Stimulated activated CD8-positive, alpha-beta memory T cell treated with anti-CD3 and anti-CD28 coated beads, Interleukin-7, amount 100 ng/mL, for 48 hours (primary cell): ENCODE measurements at regions not wholly inside any gene's neighbourhood (a gene's known extent, or its start where the extent isn't known, plus 50 kb on each side); places are given as distances from the start of the nearest gene placed in this dataset.
"Not testable (repeated sequence)": the region's sequence is repeated elsewhere in the genome, so short reads cannot be mapped to it uniquely, and the experiment has no call there.

Source experiments
- DNase-seq, 2 donors: peaks; one replicate each; pipeline ENCODE4 v3.0.0-alpha.2; 2020; ENCODE audit warnings: low read depth in 1 of 2; ENCODE audit errors: extremely low read depth in 1 of 2

- no peak for DNase-seq
Measured at GRCh38 chr21:18705971-18706370, 302.4 kb upstream of the TMPRSS15 start.

- DNase-seq: no peak
Measured at GRCh38 chr21:18711662-18712061, 308.1 kb upstream of the TMPRSS15 start.

GRCh38 chr21:18715606-18716005, 312.0 kb upstream of the TMPRSS15 start:
- no peak for DNase-seq

GRCh38 chr21:18716578-18717138, 313.1 kb upstream of the TMPRSS15 start:
- no peak for DNase-seq

- no peak for DNase-seq
Measured at GRCh38 chr21:18722193-18722592, 318.6 kb upstream of the TMPRSS15 start.

GRCh38 chr21:18723171-18723570, 319.6 kb upstream of the TMPRSS15 start:
- no peak for DNase-seq

- DNase-seq: no peak
Measured at GRCh38 chr21:18725653-18726052, 322.1 kb upstream of the TMPRSS15 start.

- no peak for DNase-seq
Measured at GRCh38 chr21:18741954-18742353, 338.4 kb upstream of the TMPRSS15 start.

GRCh38 chr21:18743531-18743930, 339.9 kb upstream of the TMPRSS15 start:
- no peak for DNase-seq

- no peak for DNase-seq
Measured at GRCh38 chr21:18744840-18745239, 341.3 kb upstream of the TMPRSS15 start.

- not testable (repeated sequence) for DNase-seq
Measured at GRCh38 chr21:18752894-18753293, 349.3 kb upstream of the TMPRSS15 start.

- not testable (repeated sequence) for DNase-seq
Measured at GRCh38 chr21:18756272-18756671, 352.7 kb upstream of the TMPRSS15 start.

GRCh38 chr21:18759267-18759666, 355.7 kb upstream of the TMPRSS15 start:
- DNase-seq: no peak

GRCh38 chr21:18759751-18760161, 356.2 kb upstream of the TMPRSS15 start:
- no peak for DNase-seq

- no peak for DNase-seq
Measured at GRCh38 chr21:18760247-18760646, 356.7 kb upstream of the TMPRSS15 start.

GRCh38 chr21:18764720-18765119, 361.1 kb upstream of the TMPRSS15 start:
- no peak for DNase-seq

- no peak for DNase-seq
Measured at GRCh38 chr21:18769599-18769998, 366.0 kb upstream of the TMPRSS15 start.

GRCh38 chr21:18771845-18772380, 368.3 kb upstream of the TMPRSS15 start:
- no peak for DNase-seq

- DNase-seq: no peak
Measured at GRCh38 chr21:18772404-18772803, 368.8 kb upstream of the TMPRSS15 start.

- DNase-seq: no peak
Measured at GRCh38 chr21:18772897-18773296, 369.3 kb upstream of the TMPRSS15 start.

- DNase-seq: no peak
Measured at GRCh38 chr21:18776936-18777335, 373.4 kb upstream of the TMPRSS15 start.

- no peak for DNase-seq
Measured at GRCh38 chr21:18782721-18783120, 379.1 kb upstream of the TMPRSS15 start.

- DNase-seq: no peak
Measured at GRCh38 chr21:18801468-18801867, 397.9 kb upstream of the TMPRSS15 start.
